C4-2B (cell line): ENCODE measurements at regions not wholly inside any gene's neighbourhood (a gene's known extent, or its start where the extent isn't known, plus 50 kb on each side); places are given as distances from the start of the nearest gene placed in this dataset.

Experiments used
- H3K27ac ChIP-seq: fragments of 450-650 bp; 2 replicates; pipeline ENCODE4 v1.5.1; 2017
- CTCF ChIP-seq: fragments of 450-650 bp; conservative IDR thresholded peaks from 2 replicates; pipeline ENCODE4 v1.5.1; 2017; ENCODE audit warnings: mild to moderate bottlenecking
- ZFX ChIP-seq: fragments of 450-650 bp; IDR thresholded peaks from 2 replicates; pipeline ENCODE4 v1.6.1; 2017

GRCh38 chr6:22227824-22228610 is 68.8 kb downstream of the PRL start:
- no peak overlapping the region for H3K27ac ChIP-seq
- TF ChIP-seq ZFX (no peak), CTCF (no peak)

- no peak overlapping the region for H3K27ac ChIP-seq
- TF ChIP-seq ZFX (no peak), CTCF (no peak)
Measured at GRCh38 chr6:22231050-22231449, 65.8 kb downstream of the PRL start.

- TF ChIP-seq ZFX: no peak
- TF ChIP-seq CTCF: no peak
- no peak overlapping the region for H3K27ac ChIP-seq
Measured at GRCh38 chr6:22231616-22232015, 65.2 kb downstream of the PRL start.

GRCh38 chr6:22236626-22237414 is 60.0 kb downstream of the PRL start:
- H3K27ac ChIP-seq: no peak overlapping the region
- no peak for TF ChIP-seq ZFX
- TF ChIP-seq CTCF: no peak
